Vagina (tissue), 2 donors: ENCODE measurements at regions not wholly inside any gene's neighbourhood (a gene's known extent, or its start where the extent isn't known, plus 50 kb on each side); places are given as distances from the start of the nearest gene placed in this dataset.

Experiments
- POLR2A ChIP-seq, 2 donors: fragments of 450-650 bp; IDR thresholded peaks; one replicate each; pipeline ENCODE4 v1.6.1; 2017; ENCODE audit warnings: antibody characterized with exemption in 2 of 2, mild to moderate bottlenecking in 2 of 2, moderate library complexity in 2 of 2
- TF ChIP-seq, protein P1 (sequence below), 3 experiments: fragments of 450-650 bp in 2 of 3; fragments of 200-600 bp in 1 of 3; sonication (generic) in 1 of 3; IDR thresholded peaks; one replicate each; pipeline ENCODE4 v1.5.1; 2017 to 2019; ENCODE audit warnings: antibody characterized with exemption in 3 of 3, mild to moderate bottlenecking in 2 of 3, moderate library complexity in 2 of 3

DNA sequence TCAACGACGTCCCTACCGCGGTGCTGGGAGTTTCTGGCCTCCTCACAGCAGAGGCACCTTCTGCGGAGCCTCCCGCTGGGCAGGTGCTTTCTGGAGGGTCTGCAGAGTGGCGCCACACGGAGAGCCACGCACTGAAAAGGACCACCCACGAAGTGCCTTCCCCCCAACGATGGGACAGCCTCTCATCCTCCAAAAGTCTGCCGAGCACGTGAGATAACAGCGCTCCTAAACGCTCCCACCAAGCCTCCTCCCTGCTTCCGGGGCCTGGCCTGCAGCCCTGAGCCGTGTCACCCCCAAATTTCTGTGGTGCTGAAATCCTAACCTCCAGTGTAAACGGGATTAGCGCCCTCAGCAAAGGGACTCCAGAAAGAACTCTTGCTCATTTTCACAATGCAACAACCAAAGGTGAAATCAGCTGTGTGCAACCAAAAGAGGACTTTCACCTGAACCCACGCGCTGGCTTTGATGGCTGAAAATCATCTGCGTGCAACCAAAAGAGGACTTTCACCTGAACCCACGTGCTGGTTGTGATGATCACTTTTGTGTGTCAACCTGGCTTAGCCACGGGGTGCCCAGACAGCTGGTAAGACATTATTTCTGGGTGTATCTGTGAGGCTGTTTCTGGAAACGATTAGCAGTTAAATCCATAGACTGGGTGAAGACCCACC, 924.6 kb downstream of the BRD1 start:
- TF ChIP-seq, protein P1, sequence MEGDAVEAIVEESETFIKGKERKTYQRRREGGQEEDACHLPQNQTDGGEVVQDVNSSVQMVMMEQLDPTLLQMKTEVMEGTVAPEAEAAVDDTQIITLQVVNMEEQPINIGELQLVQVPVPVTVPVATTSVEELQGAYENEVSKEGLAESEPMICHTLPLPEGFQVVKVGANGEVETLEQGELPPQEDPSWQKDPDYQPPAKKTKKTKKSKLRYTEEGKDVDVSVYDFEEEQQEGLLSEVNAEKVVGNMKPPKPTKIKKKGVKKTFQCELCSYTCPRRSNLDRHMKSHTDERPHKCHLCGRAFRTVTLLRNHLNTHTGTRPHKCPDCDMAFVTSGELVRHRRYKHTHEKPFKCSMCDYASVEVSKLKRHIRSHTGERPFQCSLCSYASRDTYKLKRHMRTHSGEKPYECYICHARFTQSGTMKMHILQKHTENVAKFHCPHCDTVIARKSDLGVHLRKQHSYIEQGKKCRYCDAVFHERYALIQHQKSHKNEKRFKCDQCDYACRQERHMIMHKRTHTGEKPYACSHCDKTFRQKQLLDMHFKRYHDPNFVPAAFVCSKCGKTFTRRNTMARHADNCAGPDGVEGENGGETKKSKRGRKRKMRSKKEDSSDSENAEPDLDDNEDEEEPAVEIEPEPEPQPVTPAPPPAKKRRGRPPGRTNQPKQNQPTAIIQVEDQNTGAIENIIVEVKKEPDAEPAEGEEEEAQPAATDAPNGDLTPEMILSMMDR (IDR thresholded peaks at IDR 0.05): no peak
- TF ChIP-seq POLR2A (IDR thresholded peaks at IDR 0.05): no peak
